ENCODE measurements at regions not wholly inside any gene's neighbourhood (a gene's known extent, or its start where the extent isn't known, plus 50 kb on each side); places are given as distances from the start of the nearest gene placed in this dataset.

- no peaks in the 10 kb centered on the region for H3K36me3 ChIP-seq (ENCODE audit: control insufficient read depth in 2 of 2, insufficient read depth in 2 of 2, low read length in 1 of 2)
- no peak for DNase-seq (ENCODE audit: low read depth in 6 of 9, low spot score in 9 of 9)
These were observed 1305.3 kb upstream of the CELF2 start for GRCh38 chr10:9712393-9712792.

DNA sequence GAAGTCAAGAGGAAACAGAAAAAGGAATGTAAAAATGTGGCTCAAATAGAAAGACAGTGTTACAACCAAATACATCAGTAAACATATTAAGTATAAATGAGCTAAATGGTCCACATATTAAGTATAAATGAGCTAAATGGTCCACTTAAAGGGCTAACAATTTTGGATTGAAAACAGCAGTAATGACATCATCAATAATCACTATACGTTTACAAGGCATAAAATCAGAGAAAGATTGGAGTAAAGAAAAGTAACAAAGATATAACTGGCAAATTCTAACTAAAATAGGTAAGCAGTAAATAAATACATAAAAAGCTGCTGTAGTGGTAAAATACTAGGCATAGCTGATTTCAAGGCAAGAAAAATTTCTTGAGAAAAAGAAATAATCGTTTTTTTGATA is 1298.4 kb upstream of the CELF2 start:
- no peak overlapping the region for H3K27ac ChIP-seq (ENCODE audit: low read depth in 1 of 2, low read length in 1 of 2)
- 72% methylated on average over 2 of the region's 2 CpGs for WGBS
- H3K36me3 ChIP-seq (ENCODE audit: control insufficient read depth in 2 of 2, insufficient read depth in 2 of 2, low read length in 1 of 2) = no peaks in the 10 kb centered on the region
- no peaks in the 10 kb centered on the region for H3K27me3 ChIP-seq (ENCODE audit: control insufficient read depth in 2 of 2, insufficient read depth in 1 of 2, low read length in 1 of 2)
- no peak overlapping the region for H3K4me3 ChIP-seq (ENCODE audit: low read length in 2 of 2)
- no peak for DNase-seq (ENCODE audit: low read depth in 6 of 9, low spot score in 9 of 9)
- H3K4me1 ChIP-seq (ENCODE audit: control insufficient read depth in 2 of 2, insufficient read depth in 2 of 2, low read length in 2 of 2) = no peaks in the 10 kb centered on the region
- no peaks in the 10 kb centered on the region for H3K9me3 ChIP-seq (ENCODE audit: control insufficient read depth in 2 of 2, insufficient read depth in 1 of 2, low read length in 1 of 2)

More at GRCh38 chr10:9712393-9712792, 1305.3 kb upstream of the CELF2 start:
- Histone ChIP-seq H3K4me3 (ENCODE audit: low read length in 2 of 2) (no peak overlapping the region), H3K4me1 (ENCODE audit: control insufficient read depth in 2 of 2, insufficient read depth in 2 of 2, low read length in 2 of 2) (no peaks in the 10 kb centered on the region), H3K27me3 (ENCODE audit: control insufficient read depth in 2 of 2, insufficient read depth in 1 of 2, low read length in 1 of 2) (no peaks in the 10 kb centered on the region), H3K27ac (ENCODE audit: low read depth in 1 of 2, low read length in 1 of 2) (no peak overlapping the region), H3K9me3 (ENCODE audit: control insufficient read depth in 2 of 2, insufficient read depth in 1 of 2, low read length in 1 of 2) (peaks cover 0 to 6% of the 10 kb centered on the region in 2 donors)

GRCh38 chr10:9733766-9734165 is 1283.9 kb upstream of the CELF2 start:
- H3K27me3 ChIP-seq (ENCODE audit: control insufficient read depth in 2 of 2, insufficient read depth in 1 of 2, low read length in 1 of 2) = no peaks in the 10 kb centered on the region
- 81% methylated on average over 1 of the region's 1 CpG for WGBS
- DNase-seq (ENCODE audit: low read depth in 6 of 9, low spot score in 9 of 9) = no peak

GRCh38 chr10:9734218-9734617 is 1283.5 kb upstream of the CELF2 start:
- no peak overlapping the region for H3K4me3 ChIP-seq (ENCODE audit: low read length in 2 of 2)
- H3K27ac ChIP-seq (ENCODE audit: low read depth in 1 of 2, low read length in 1 of 2) = no peak overlapping the region
- 91% methylated on average over 5 of the region's 5 CpGs for WGBS
- H3K27me3 ChIP-seq (ENCODE audit: control insufficient read depth in 2 of 2, insufficient read depth in 1 of 2, low read length in 1 of 2) = no peaks in the 10 kb centered on the region
- no peaks in the 10 kb centered on the region for H3K4me1 ChIP-seq (ENCODE audit: control insufficient read depth in 2 of 2, insufficient read depth in 2 of 2, low read length in 2 of 2)
- no peaks in the 10 kb centered on the region for H3K9me3 ChIP-seq (ENCODE audit: control insufficient read depth in 2 of 2, insufficient read depth in 1 of 2, low read length in 1 of 2)
- H3K36me3 ChIP-seq (ENCODE audit: control insufficient read depth in 2 of 2, insufficient read depth in 2 of 2, low read length in 1 of 2) = no peaks in the 10 kb centered on the region
- no peak for DNase-seq (ENCODE audit: low read depth in 6 of 9, low spot score in 9 of 9)

More at GRCh38 chr10:9733766-9734165, 1283.9 kb upstream of the CELF2 start:
- Histone ChIP-seq H3K36me3 (ENCODE audit: control insufficient read depth in 2 of 2, insufficient read depth in 2 of 2, low read length in 1 of 2) (no peaks in the 10 kb centered on the region), H3K4me1 (ENCODE audit: control insufficient read depth in 2 of 2, insufficient read depth in 2 of 2, low read length in 2 of 2) (no peaks in the 10 kb centered on the region), H3K9me3 (ENCODE audit: control insufficient read depth in 2 of 2, insufficient read depth in 1 of 2, low read length in 1 of 2) (no peaks in the 10 kb centered on the region), H3K4me3 (ENCODE audit: low read length in 2 of 2) (no peak overlapping the region), H3K27ac (ENCODE audit: low read depth in 1 of 2, low read length in 1 of 2) (no peak overlapping the region)

DNA sequence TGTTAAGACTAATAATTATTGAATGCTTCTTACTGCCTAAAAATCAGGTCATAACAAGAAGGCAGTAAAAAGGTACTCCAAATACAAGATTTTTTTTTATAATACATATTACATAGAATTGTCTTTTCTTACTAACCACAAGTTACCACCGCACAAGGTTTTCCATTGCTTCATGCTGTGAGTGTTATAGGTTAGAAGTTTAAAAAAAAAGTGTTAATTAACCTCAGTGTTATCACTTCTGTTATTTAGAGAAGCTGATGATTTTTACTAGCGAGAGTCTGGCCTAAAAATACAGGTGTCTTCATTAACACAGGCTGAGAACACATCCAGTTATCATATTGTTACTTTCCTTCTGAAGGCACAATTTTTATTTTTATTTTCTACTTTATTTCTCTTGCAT is 1281.9 kb upstream of the CELF2 start:
- WGBS = 96% methylated on average over 2 of the region's 2 CpGs
- Histone ChIP-seq H3K27ac (ENCODE audit: low read depth in 1 of 2, low read length in 1 of 2) (no peak overlapping the region), H3K27me3 (ENCODE audit: control insufficient read depth in 2 of 2, insufficient read depth in 1 of 2, low read length in 1 of 2) (no peaks in the 10 kb centered on the region), H3K9me3 (ENCODE audit: control insufficient read depth in 2 of 2, insufficient read depth in 1 of 2, low read length in 1 of 2) (no peaks in the 10 kb centered on the region), H3K4me3 (ENCODE audit: low read length in 2 of 2) (no peak overlapping the region), H3K36me3 (ENCODE audit: control insufficient read depth in 2 of 2, insufficient read depth in 2 of 2, low read length in 1 of 2) (no peaks in the 10 kb centered on the region), H3K4me1 (ENCODE audit: control insufficient read depth in 2 of 2, insufficient read depth in 2 of 2, low read length in 2 of 2) (no peaks in the 10 kb centered on the region)
- DNase-seq (ENCODE audit: low read depth in 6 of 9, low spot score in 9 of 9) = no peak

GRCh38 chr10:9743639-9744038 is 1274.0 kb upstream of the CELF2 start:
- H3K4me1 ChIP-seq (ENCODE audit: control insufficient read depth in 2 of 2, insufficient read depth in 2 of 2, low read length in 2 of 2) = no peaks in the 10 kb centered on the region
- H3K4me3 ChIP-seq (ENCODE audit: low read length in 2 of 2) = no peak overlapping the region
- H3K27me3 ChIP-seq (ENCODE audit: control insufficient read depth in 2 of 2, insufficient read depth in 1 of 2, low read length in 1 of 2) = no peaks in the 10 kb centered on the region
- no peak overlapping the region for H3K27ac ChIP-seq (ENCODE audit: low read depth in 1 of 2, low read length in 1 of 2)
- H3K36me3 ChIP-seq (ENCODE audit: control insufficient read depth in 2 of 2, insufficient read depth in 2 of 2, low read length in 1 of 2) = no peaks in the 10 kb centered on the region
- H3K9me3 ChIP-seq (ENCODE audit: control insufficient read depth in 2 of 2, insufficient read depth in 1 of 2, low read length in 1 of 2) = no peaks in the 10 kb centered on the region
- DNase-seq (ENCODE audit: low read depth in 6 of 9, low spot score in 9 of 9) = no peak

GRCh38 chr10:9745158-9745557 is 1272.5 kb upstream of the CELF2 start:
- H3K4me3 ChIP-seq (ENCODE audit: low read length in 2 of 2) = no peak overlapping the region
- DNase-seq (ENCODE audit: low read depth in 6 of 9, low spot score in 9 of 9) = no peak
- H3K27ac ChIP-seq (ENCODE audit: low read depth in 1 of 2, low read length in 1 of 2) = no peak overlapping the region
- no peaks in the 10 kb centered on the region for H3K9me3 ChIP-seq (ENCODE audit: control insufficient read depth in 2 of 2, insufficient read depth in 1 of 2, low read length in 1 of 2)
- H3K36me3 ChIP-seq (ENCODE audit: control insufficient read depth in 2 of 2, insufficient read depth in 2 of 2, low read length in 1 of 2) = no peaks in the 10 kb centered on the region
- H3K27me3 ChIP-seq (ENCODE audit: control insufficient read depth in 2 of 2, insufficient read depth in 1 of 2, low read length in 1 of 2) = no peaks in the 10 kb centered on the region
- 94% methylated on average over 1 of the region's 1 CpG for WGBS
- no peaks in the 10 kb centered on the region for H3K4me1 ChIP-seq (ENCODE audit: control insufficient read depth in 2 of 2, insufficient read depth in 2 of 2, low read length in 2 of 2)

GRCh38 chr10:9757176-9757575 is 1260.5 kb upstream of the CELF2 start:
- 92% methylated on average over 6 of the region's 6 CpGs for WGBS
- Histone ChIP-seq H3K4me1 (ENCODE audit: control insufficient read depth in 2 of 2, insufficient read depth in 2 of 2, low read length in 2 of 2) (no peaks in the 10 kb centered on the region), H3K36me3 (ENCODE audit: control insufficient read depth in 2 of 2, insufficient read depth in 2 of 2, low read length in 1 of 2) (no peaks in the 10 kb centered on the region), H3K4me3 (ENCODE audit: low read length in 2 of 2) (no peak overlapping the region), H3K27ac (ENCODE audit: low read depth in 1 of 2, low read length in 1 of 2) (no peak overlapping the region), H3K27me3 (ENCODE audit: control insufficient read depth in 2 of 2, insufficient read depth in 1 of 2, low read length in 1 of 2) (no peaks in the 10 kb centered on the region), H3K9me3 (ENCODE audit: control insufficient read depth in 2 of 2, insufficient read depth in 1 of 2, low read length in 1 of 2) (peaks cover 0 to 3% of the 10 kb centered on the region in 2 donors)
- no peak for DNase-seq (ENCODE audit: low read depth in 6 of 9, low spot score in 9 of 9)

GRCh38 chr10:9759596-9759995 is 1258.1 kb upstream of the CELF2 start:
- Histone ChIP-seq H3K27ac (ENCODE audit: low read depth in 1 of 2, low read length in 1 of 2) (no peak overlapping the region), H3K36me3 (ENCODE audit: control insufficient read depth in 2 of 2, insufficient read depth in 2 of 2, low read length in 1 of 2) (no peaks in the 10 kb centered on the region), H3K27me3 (ENCODE audit: control insufficient read depth in 2 of 2, insufficient read depth in 1 of 2, low read length in 1 of 2) (no peaks in the 10 kb centered on the region), H3K9me3 (ENCODE audit: control insufficient read depth in 2 of 2, insufficient read depth in 1 of 2, low read length in 1 of 2) (peaks cover 0 to 3% of the 10 kb centered on the region in 2 donors), H3K4me3 (ENCODE audit: low read length in 2 of 2) (no peak overlapping the region), H3K4me1 (ENCODE audit: control insufficient read depth in 2 of 2, insufficient read depth in 2 of 2, low read length in 2 of 2) (no peaks in the 10 kb centered on the region)
- WGBS = 100% methylated on average over 3 of the region's 3 CpGs
- no peak for DNase-seq (ENCODE audit: low read depth in 6 of 9, low spot score in 9 of 9)
